ENCODE measurements at regions not wholly inside any gene's neighbourhood (a gene's known extent, or its start where the extent isn't known, plus 50 kb on each side); places are given as distances from the start of the nearest gene placed in this dataset.
"Not testable (repeated sequence)": the region's sequence is repeated elsewhere in the genome, so short reads cannot be mapped to it uniquely, and the experiment has no call there.

DNA sequence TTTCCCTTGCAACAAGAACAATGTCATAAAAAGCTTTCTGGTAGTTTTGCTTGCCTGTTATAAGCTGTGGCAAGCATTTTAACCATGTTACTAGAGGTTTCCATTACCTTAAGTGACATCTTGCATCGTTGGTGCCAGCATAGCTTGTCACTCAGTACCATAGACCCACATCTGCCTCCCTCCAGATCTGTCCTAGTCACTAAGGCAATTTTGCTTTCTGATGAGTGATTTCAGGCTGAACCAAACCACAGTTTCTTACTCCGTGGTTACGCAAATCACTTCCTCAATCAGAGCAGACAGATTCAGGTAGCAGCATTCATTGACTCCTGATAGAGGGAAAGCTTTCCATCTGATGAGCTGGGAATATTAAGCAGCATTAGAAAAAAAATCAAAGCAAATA lies 1057.5 kb upstream of the FAM98A start:
- no peak for DNase-seq

DNA sequence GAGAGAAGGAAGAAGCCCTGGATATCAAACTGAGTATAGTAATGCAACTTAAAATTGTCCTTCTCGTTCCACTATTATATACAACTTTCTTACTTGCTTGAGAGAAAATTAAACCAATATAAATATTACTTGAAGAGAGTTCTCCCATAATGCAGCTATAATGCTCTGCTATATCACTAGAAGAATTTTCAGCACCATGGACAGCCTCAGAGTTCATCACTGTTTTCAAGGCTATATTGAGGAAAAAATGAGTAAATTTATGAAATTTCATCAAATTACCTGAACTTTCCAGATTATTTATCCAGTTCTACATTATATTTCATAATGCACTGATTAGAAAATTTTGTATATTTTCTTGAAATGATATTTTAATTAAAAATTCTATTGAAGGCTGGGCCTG lies 1053.5 kb upstream of the FAM98A start:
- no peak for DNase-seq

- DNase-seq: no peak
These were observed 1047.8 kb upstream of the FAM98A start for GRCh38 chr2:34646901-34647300.

- DNase-seq: no peak
These were observed 1033.2 kb upstream of the FAM98A start for GRCh38 chr2:34632327-34632726.

DNA sequence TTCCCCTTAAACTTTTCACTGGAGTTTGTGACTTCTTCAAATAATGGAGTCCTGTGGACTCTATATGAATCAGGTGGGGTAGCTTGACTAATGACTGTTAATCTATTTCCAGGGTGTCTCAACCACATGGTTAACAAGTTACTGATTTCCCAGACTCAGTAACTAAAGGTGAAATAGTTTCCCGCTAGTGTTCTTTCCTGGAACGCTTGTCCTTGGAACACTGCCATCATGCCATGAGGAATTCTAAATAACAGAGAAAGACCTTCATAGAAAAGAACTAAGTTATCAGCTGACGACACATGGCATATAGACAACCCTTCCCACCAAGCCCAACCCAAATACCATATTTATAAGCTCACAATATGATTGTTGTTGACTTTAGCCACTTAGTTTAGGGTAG lies 1027.9 kb upstream of the FAM98A start:
- no peak for DNase-seq

DNA sequence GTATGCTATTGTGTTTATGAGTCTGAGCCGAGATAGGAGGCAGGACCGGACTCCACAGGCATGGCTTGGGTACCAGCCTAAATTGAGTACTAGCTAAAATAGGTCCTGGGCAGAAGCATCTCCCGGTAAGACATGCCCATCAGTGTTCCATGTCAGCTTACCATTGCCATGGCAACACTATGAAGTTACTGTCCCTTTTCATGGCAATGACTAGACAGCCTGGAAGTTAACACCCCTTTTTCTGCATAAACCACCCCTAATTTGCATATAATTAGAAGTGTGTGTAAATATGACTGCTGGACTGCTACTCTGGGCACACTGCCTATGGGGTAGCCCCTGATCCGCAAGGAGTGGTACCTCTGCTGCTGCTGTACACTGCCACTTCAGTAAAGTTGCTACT lies 1005.1 kb upstream of the FAM98A start:
- no peak for DNase-seq

DNA sequence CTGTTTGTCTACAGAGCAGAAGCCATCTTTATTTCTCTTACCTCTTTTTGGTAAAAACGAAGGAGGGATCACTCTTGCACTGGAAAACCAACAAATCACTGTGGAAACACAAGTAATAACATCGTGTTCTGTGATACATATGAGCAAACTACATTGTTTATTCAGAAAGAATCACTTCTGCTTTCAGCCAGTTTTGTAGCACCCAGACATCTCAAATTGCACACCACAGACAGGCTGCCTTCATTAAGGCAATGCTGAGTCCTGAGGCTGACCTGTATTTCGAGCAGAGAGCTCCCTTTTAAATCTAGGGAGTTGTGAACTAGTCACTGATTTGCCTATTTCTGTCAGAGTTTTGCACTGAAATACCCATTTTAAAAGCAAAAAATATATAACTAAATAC lies 1003.2 kb upstream of the FAM98A start:
- DNase-seq: no peak

DNA sequence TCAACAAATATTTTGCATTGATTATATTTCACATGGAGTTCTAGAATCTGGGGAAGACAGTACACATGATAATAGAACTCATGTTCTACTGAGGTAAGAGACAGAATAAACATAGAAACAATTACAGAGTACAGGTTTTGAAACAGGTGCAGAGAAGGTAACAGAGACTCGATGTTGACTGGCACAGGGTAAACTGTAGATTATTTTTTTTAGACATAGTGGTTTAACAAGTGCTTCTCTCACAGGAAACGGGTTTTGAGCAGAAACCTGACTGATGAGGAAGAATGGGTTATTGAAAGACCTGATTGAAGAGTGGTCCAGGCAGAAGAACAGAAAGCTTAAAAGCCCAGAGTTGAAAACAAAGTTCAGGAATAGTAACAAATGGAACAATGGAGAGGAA lies 1002.5 kb upstream of the FAM98A start:
- DNase-seq: no peak

GRCh38 chr2:34578641-34579040 lies 979.5 kb upstream of the FAM98A start:
- DNase-seq: no peak

DNA sequence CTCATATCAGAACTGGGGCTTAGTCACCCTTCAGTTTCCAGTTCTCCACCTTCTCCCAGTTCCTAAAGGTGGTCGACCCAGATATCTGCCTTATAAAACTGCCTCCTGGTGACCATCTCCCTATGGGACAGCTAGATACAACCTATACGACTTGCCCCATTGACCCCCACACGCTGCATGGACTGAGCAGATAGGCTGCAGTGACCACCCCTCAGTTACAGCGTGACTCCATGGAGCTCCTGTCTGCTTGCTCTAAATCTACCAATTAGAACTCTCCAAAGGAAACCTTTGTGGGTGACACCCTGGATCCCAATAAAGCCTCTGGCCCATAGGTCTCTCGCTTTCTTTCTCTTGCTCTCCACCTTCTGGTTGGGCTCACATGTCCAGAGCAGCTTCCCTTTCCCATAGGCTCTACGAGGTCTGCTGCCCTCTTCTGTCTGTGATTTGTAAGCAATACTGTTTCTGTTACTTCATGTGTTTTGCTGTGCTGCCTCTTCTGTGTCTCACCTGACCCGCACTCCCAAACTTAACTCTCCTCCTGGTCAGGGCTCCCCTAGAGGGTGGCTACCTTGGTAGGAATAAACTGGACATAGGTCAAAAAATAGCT lies 971.3 kb upstream of the FAM98A start:
- no peak for DNase-seq

- DNase-seq: no peak
These were observed 968.0 kb upstream of the FAM98A start for GRCh38 chr2:34567128-34567527.

GRCh38 chr2:34552337-34552736 lies 953.2 kb upstream of the FAM98A start:
- no peak for DNase-seq

DNA sequence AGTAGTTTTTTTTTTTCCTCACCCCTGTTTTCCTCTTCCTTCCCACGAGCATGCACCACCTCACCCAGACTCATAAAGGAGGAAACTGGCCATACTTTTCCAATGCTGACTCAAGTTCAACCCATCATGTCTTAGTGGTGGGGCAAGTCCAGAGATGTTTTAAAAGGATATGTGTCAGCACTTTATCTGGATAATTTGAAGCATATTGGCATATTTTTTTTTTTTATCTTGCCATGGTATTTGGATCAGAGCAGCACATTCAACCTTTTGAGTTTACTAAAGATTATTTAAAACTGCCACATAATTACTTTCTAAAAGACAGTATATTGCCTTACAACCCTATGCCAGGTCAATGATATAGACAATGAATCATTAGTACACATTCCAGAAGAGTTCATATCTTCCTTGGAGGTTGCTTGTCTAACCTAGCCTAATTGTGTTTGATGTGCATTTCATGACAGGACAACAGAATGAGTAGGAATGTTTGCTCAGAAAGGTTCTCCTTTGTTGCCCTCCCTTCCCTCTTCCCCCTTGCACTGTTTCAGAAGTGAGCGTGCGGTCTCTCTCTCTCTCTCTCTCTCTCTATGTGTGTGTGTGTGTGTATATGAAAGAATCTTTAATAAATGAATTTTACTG lies 950.7 kb upstream of the FAM98A start:
- DNase-seq: no peak

- DNase-seq: no peak
These were observed 948.8 kb upstream of the FAM98A start for GRCh38 chr2:34547900-34548299.

DNA sequence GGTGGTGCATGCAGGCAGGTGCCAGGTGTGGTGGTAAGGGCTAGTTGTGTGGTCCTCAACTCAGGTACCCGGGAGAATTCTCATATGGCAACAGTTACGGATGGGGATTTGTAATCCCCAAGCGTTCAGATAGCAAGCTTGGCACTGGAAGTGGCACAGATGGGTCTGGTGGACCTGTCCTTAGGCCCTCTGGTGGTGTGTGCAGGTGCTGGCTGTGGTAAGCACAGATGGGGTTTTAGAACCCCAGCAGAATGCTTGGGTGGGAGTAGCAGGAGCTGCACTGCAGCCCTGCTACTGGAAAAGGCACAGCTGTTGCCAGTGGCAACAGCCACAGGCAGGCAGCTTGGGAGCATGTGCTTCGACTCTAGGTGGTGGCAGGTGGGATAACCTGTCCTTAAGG lies 948.2 kb upstream of the FAM98A start:
- DNase-seq: no peak

DNA sequence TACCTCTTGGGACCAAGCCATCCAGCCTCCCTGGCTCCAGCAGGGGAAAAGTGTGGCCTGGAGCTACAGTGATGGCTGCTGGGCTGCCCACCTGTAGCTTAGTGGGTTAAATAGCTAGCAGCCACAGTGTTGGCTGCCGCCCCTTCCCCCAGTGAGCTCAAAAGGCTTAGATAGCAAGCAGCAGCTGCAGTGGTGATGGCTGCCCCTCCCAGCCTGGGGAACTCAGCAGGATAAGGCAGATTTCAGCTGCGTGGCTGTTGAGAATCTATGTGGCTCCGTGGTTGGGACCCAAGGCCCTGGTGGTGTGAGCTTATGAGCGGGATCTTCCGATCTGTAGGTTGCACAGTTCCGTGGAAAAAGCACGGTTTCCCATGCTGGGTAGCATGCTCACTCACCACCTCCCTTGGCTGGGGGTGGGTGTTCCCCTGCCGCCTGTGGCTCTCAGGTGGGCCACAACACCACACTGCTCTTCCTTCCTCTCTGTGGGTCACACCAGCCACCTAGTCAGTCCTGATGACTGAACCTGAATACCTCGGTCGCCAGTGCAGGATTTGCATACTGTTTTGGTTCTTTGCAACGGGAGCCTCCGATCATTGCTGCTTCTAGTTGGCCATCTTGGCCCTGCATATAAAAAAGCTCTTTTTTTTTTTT lies 946.5 kb upstream of the FAM98A start:
- DNase-seq: no peak

DNA sequence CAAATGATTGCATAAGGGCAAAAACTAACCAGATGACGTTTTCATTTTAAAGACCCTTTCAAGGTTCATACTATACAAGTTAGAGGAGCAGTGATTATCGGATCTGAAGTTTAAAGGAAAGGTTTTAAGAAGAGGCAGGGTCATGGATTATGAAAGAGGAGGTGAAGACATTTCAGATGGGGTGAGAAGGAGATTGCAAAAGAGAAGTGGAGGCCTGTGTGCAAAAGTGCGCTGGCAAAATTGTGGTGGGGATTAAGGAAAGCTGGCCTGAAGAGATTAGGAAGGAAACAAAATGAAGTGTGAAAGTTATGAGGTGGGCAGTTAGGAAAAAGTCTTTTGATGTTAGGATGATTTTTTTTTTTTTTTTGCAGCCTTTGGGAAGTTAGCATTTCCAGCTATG lies 935.7 kb upstream of the FAM98A start:
- no peak for DNase-seq

GRCh38 chr2:34534341-34534740 lies 935.2 kb upstream of the FAM98A start:
- no peak for DNase-seq

DNA sequence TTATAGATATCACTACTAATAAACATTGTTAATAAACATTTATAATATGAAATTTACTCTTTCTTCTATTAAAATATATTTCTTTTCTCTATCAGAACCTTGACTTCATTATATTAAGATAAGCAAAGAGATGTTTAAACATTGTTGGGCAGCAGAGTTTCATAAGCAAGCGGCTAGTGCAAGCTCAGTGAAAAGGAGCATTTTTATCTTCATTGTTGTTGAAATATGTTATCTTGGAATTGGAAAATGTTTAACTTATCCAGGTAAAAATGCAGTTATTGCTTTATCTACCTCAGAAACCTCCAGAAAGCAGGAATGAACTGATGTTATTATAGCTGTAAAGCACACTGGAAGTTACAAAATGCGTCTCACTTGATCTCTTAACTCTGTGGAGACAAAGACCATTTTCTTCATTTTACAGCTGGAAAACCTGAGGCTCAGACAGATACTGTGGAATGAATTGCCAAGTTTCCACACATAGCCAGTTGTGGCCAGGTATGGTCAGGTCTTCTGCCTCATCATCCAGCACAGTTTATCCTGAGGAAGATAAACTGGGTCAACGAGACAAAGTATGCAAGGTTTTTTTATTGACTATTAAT lies 934.6 kb upstream of the FAM98A start:
- no peak for DNase-seq

DNA sequence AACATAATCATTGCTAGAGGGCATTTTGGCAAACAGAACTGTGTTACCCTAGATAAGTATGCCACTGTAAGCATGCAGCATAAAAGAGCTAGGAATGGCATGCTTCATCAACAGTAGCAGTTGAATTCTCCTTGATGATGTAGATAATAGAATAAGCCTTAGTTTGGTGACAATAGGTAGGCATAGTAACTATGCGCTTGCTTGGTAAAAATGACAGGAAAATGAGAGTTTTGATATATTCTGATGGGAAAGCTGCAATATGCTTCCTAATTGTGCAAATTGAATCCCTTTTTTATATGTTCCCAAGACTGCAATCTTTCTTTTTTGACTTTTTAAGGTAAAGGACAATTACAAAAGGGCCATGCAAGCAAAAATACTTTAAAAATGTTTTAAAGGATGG lies 930.9 kb upstream of the FAM98A start:
- DNase-seq: no peak

DNA sequence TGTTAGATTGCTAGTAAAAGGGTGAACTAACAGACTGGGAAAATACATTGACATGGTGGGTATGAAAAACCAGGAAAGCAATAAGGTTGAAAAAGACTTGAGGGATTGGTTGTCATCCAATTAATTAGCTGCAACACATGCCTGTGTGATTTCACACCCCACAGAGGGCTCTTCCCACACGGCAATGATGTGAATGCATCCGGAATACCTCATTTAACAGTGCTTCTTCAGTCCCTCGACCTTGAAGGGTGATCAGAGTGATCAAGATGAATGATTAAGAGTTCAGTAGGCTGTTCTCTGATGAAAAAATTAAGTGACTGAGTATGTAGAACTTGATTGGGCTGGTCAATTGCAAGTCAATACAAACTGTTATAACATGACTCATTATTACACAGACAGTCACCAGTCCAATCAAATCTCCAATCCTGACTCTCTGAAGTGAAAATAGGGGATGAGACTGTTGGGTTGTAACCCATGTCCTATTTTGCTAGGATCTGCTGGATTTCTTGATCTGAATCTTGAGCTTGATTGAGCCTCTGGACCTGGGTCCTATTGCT lies 924.9 kb upstream of the FAM98A start:
- DNase-seq: no peak

- no peak for DNase-seq
These were observed 920.6 kb upstream of the FAM98A start for GRCh38 chr2:34519659-34520058.

DNA sequence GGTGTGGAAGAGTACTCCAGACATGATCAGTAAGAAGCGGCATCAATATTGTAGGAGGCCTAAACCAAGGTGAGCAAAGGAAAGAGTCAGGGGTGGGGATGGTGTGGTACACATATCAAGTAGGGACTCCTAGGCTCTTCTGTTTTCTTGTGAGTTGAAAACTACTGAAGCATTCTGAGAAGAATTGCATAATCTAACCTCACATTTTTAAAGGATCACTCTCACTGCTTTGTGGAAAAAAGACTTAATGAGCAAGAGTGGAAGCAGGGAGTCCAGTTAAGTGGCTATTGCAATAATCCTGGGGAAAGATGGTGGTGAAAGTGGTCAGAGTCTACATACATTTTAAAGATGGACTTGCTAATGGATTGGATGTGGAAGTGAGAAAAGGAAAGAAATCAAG lies 899.5 kb upstream of the FAM98A start:
- no peak for DNase-seq

GRCh38 chr2:34494192-34494591 lies 895.1 kb upstream of the FAM98A start:
- DNase-seq: not testable (repeated sequence)

All from NCI-H2081 (cell line).